Esophagus squamous epithelium (tissue), 4 donors: ENCODE measurements at regions not wholly inside any gene's neighbourhood (a gene's known extent, or its start where the extent isn't known, plus 50 kb on each side); places are given as distances from the start of the nearest gene placed in this dataset.

ENCODE experiments used
- POLR2A ChIP-seq, 4 donors: fragments of 450-650 bp; IDR thresholded peaks; one replicate each; pipeline ENCODE4 v1.6.1; 2017; ENCODE audit warnings: antibody characterized with exemption in 4 of 4, mild to moderate bottlenecking in 4 of 4, moderate library complexity in 3 of 4
- TF ChIP-seq, protein P1 (sequence below), 6 experiments: fragments of 450-650 bp in 4 of 6; fragments of 200-600 bp in 2 of 6; sonication (generic) in 2 of 6; IDR thresholded peaks; one replicate each; pipeline ENCODE4 v1.5.1; 2016 to 2019; ENCODE audit warnings: antibody characterized with exemption in 6 of 6, mild to moderate bottlenecking in 4 of 6, moderate library complexity in 4 of 6

GRCh38 chr6:144601221-144601620 is 316.1 kb downstream of the UTRN start:
- TF ChIP-seq, protein P1, sequence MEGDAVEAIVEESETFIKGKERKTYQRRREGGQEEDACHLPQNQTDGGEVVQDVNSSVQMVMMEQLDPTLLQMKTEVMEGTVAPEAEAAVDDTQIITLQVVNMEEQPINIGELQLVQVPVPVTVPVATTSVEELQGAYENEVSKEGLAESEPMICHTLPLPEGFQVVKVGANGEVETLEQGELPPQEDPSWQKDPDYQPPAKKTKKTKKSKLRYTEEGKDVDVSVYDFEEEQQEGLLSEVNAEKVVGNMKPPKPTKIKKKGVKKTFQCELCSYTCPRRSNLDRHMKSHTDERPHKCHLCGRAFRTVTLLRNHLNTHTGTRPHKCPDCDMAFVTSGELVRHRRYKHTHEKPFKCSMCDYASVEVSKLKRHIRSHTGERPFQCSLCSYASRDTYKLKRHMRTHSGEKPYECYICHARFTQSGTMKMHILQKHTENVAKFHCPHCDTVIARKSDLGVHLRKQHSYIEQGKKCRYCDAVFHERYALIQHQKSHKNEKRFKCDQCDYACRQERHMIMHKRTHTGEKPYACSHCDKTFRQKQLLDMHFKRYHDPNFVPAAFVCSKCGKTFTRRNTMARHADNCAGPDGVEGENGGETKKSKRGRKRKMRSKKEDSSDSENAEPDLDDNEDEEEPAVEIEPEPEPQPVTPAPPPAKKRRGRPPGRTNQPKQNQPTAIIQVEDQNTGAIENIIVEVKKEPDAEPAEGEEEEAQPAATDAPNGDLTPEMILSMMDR (IDR thresholded peaks at IDR 0.05): no peak
- TF ChIP-seq POLR2A (IDR thresholded peaks at IDR 0.05): no peak
